Head of caudate nucleus (tissue), 42 donors: ENCODE measurements at regions not wholly inside any gene's neighbourhood (a gene's known extent, or its start where the extent isn't known, plus 50 kb on each side); places are given as distances from the start of the nearest gene placed in this dataset.

Experiments
- DNase-seq, 42 donors: peaks; one replicate each; pipeline versions ENCODE4 v3.0.0 to v3.0.0-alpha.2; 2020 to 2021; ENCODE audit warnings: mixed read lengths in 7 of 42
- intact Hi-C: fragments of 100-400 bp; cut with DNase I; formaldehyde crosslinking; loops from one replicate; pipeline ENCODE4 v1.15.0; 2022

DNA sequence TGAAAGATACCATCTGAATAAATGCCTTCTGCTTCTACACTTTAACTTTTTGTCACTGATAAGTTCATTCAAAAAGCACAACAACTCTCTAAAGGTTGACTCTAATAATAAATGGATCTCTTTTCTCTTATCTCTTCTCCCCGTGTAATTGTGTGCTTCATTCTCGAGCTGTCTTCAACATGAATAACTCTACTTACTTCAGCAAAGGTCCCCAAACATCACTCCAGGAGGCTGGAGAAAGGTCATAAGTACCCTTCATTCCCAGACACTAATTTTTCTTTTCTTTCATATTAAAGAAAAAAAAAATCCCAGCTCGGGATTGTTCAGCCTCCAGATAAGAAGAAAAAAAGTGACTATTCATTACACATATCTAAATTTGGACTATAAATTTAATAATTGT is 222.2 kb downstream of the FOXO1 start:
- DNase-seq = no peak
- intact Hi-C loops = no loop called here

DNA sequence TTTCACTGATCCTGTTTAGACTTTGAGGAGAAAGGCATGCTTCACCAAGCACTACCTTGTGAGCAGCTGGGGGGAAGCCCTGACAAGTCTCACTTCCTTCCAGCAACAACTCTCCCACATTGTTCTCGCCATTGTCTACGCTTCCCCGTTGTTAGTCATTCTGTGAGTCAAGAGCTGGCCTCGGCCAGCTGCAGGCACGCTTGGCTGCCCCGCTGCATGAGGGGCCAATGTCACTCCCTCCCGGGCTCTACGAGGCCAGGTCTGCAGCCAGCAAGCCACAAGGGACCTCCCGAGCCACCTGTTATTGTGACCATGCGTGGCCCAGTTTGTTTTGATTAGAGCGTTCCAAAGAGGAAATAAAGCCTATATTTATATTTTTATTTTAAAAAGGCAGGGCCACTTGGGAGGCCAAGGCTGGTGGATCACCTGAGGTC is 220.9 kb downstream of the FOXO1 start:
- intact Hi-C loops = no loop called here
- peak in 13 of 42 donors; percentile 8 to 56 (median 18) for DNase-seq

GRCh38 chr13:40446365-40446764 is 220.1 kb downstream of the FOXO1 start:
- no peak for DNase-seq
- intact Hi-C loops = no loop called here

DNA sequence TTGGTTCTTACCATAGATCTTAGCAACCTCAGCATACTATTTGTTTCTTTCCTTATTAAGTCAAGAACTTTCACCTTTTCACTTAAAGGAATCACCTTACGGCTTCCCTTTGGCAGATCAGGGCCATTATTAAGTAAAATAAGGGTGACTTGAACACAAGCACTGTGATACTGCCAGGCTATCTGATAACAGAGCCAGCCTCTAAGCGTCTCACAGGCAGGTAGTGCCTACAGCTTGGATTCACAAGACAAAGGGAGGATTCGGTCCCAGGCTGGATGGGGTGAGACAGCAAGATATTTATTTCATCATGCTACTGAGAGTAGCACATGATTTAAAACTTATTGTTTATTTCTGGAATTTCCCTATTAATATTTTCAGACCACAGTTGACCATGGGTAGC is 218.6 kb downstream of the FOXO1 start:
- intact Hi-C loops = no loop called here
- DNase-seq = no peak

GRCh38 chr13:40452038-40452666 is 214.3 kb downstream of the FOXO1 start:
- DNase-seq = peak in 10 of 42 donors; percentile 5 to 48 (median 20)
- intact Hi-C loops = no loop called here

DNA sequence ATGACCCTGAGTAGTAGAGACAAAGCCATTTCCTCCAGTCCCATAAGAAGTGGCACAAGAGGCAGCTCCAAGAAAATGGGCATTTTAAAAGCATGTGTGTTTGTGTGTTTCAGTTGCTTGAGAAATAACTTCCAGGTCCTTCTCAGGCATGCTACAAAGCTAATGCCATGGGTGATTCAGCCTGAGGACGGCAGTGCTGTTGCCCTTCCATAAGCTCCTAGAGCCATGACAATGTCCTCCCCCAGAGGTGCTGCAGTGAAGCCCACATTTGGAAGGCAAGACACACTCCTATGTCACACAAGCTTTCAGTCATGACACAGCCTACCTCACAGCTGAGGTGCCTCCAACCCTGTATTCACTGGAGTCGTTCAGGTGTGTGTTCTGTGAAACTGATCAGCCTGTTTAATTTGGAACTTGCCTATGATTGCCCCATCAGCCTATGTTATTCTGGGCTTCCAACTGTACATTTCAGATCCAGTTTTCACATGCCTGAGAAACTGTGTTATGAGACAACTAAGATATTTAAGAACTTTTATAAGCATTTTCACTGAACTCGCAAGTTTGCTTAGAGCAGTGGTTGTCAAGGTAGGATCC is 213.6 kb downstream of the FOXO1 start:
- intact Hi-C loops = no loop called here
- no peak for DNase-seq

GRCh38 chr13:40453351-40454021 is 213.0 kb downstream of the FOXO1 start:
- intact Hi-C loops = no loop called here
- DNase-seq = no peak

DNA sequence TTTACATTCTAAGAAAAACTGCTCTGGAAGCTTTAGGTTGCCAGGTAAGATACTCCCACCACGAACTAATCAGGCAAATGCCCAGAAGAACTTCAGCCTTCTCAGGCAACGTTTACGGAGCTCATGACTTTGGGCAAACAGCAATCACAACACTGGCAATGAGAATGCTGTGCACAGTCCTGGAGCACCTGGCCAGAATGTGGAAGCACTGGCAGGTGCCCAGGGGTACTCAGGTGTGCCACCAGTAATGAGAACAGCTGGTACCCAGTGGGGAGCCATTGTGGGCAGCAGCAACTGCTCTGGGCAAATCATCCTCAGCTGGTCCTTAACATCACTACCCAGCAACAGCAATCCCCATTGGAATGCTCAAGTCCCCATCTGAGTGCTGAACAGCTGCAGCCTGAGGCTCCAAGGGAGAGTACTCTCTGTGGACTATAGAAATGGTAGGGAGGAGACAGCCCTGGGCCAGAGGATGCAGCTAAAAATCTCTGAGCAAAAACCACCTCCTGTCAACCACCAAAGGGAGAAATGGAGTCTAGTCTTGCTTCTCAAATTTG is 210.0 kb downstream of the FOXO1 start:
- DNase-seq = no peak
- intact Hi-C loops = no loop called here

DNA sequence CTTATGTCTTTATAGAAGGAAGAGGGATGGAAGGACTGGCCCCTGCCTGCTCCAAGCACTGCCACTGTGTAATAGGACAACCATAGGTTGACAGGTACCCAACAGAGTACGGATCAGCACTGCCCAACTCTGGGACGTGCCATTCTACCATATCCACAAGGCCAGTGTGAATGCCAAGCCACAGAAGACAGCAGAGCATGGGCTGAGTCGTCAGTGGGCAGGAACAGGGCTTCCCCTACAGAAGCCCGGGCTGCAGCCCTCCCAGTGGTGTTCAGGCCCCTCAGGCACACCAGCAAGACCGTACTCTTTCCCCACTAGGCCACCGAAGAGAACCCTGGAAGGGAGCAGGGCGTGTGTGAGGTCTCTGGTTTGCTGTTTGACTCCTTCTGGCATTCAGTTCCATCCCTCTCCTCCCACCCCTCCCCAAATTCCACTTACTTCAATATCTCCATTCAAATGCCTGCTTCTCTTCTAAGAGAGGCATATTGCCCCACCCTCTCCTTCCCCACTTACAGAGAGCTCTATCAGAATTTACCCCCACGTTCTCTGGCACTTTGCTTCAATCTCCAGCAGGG is 209.4 kb downstream of the FOXO1 start:
- intact Hi-C loops = no loop called here

GRCh38 chr13:40457929-40458719 is 208.3 kb downstream of the FOXO1 start:
- intact Hi-C loops = no loop called here
- no peak for DNase-seq

More for the DNA sequence above, 209.4 kb downstream of the FOXO1 start:
- no peak for DNase-seq

DNA sequence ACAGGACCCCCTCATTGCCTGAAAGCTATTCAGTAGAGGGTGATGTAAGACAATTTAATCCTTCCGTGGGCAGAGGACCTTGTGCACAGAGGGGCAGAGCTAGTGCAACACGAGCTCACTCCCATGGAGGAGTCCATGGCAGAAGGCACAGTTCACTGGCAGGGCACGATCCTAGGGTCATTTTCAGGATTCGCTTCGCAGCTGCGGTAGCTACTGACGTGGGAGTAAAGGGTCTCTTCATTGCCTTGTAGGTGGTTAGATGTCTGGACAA is 207.8 kb downstream of the FOXO1 start:
- DNase-seq = no peak
- intact Hi-C loops = no loop called here

- intact Hi-C loops = no loop called here
- no peak for DNase-seq
These were observed 206.3 kb downstream of the FOXO1 start for GRCh38 chr13:40460116-40460515.

DNA sequence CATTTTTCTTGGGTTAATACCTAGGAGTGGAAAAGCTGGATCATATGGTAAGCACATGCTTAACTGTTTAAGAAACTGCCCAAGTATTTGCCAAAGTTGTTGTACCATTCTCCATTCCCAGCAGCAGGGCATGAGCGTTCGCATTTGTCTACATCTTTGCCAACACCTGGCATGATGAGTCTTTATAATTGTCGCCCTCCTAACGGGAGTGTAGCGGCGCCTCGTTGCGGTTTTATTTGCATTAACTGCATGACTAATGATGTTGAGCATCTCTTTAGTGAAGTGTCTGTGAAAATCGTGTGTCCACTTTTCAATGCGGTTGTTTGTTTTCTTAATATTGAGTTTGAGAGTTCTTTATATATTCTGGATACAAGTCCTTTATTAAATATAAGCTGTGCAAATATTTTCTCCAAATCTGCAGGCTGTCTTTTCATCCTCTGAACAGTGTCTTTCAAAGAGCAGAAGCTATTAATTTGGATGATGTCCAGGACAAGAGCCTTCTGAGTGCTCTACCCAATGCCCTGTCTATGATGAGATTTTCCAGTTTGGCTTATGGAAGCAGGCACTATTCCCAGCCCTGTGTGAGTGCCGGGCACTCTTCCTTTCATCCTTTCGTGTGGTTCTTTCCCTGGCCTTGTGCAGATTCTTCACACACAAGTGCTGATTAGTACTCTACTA is 202.0 kb downstream of the FOXO1 start:
- intact Hi-C loops = no loop called here
- no peak for DNase-seq

- no peak for DNase-seq
- intact Hi-C loops = no loop called here
These were observed 201.4 kb downstream of the FOXO1 start for GRCh38 chr13:40465015-40465390.

DNA sequence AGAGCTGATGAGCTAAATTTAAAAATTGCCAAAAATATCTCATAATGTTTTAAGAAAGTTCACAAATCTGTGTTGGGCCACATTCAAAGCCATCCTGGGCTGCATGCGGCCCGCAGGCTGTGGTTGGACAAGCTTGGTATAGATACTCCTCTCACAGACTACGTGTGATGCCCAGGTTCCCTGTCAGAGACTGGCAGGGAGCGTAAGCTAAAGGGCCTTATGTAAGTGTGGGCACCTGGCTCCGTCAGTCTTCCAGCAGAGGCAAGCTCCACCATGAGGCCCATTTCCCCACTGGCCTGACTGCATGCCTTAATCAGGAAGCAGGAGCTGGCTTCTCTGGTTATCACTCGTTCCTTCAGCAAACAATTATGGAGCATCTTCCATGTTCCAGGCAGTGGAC is 200.2 kb downstream of the FOXO1 start:
- intact Hi-C loops = no loop called here
- no peak for DNase-seq

DNA sequence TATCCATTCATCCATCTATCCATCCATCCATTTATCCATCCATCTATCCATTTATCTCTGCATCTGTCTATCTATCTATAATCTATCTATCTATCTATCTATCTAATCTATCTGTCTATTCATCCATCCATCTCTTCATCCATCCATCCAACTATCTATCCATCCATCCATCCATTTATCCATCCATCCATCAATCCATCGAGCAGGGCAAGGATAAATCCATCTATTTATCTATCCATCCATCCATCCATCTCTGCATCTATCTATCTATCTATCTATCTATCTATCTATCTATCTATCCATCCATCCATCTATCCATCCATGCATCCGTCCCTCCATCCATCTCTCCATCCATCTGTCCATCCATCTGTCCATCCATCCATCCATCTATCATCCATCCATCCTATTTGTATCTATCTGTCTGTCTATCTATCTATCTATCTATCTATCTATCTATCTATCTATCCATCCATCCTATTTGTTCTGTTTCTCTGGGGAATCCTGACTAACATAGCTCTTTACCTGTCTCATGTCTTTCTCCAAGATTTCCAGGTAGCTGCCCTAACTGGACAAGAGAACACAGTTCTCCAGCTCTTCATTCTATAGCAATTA is 198.1 kb downstream of the FOXO1 start:
- intact Hi-C loops = no loop called here
- no peak for DNase-seq

- intact Hi-C loops = no loop called here
- no peak for DNase-seq
These were observed 196.7 kb downstream of the FOXO1 start for GRCh38 chr13:40469581-40470310.

GRCh38 chr13:40470660-40471059 is 195.8 kb downstream of the FOXO1 start:
- intact Hi-C loops = no loop called here
- DNase-seq = no peak
